A673 (cell line): ENCODE measurements at regions not wholly inside any gene's neighbourhood (a gene's known extent, or its start where the extent isn't known, plus 50 kb on each side); places are given as distances from the start of the nearest gene placed in this dataset.

ENCODE experiments used
- BruUV-seq: library from RNA; stranded (reverse); fragments of 400-500 nt; replicated peaks from 2 replicates; lab custom pipeline; 2021; lab: Mats Ljungman, UMichigan
- CTCF ChIA-PET: fragments of 300-600 bp; sonication (Branson Sonifier 250); formaldehyde crosslinking; loops from one replicate; lab custom pipeline; 2022; ENCODE audit warnings: antibody characterized with exemption; lab: Charles Lee
- POLR2A ChIA-PET: fragments of 300-600 bp; sonication (Branson Sonifier 250); formaldehyde crosslinking; loops from one replicate; lab custom pipeline; 2022; ENCODE audit warnings: antibody characterized with exemption; ENCODE audit not compliant: low non-redundant PET; lab: Charles Lee
- DNase-seq: peaks from one replicate; pipeline ENCODE4 v3.0.0-alpha.2; 2015; ENCODE audit warnings: low spot score
- H3K27ac ChIP-seq: fragments of 200-600 bp; sonication (generic); 2 replicates; pipeline ENCODE4 v1.5.1; 2016; ENCODE audit warnings: mixed run types, low read depth, mild to moderate bottlenecking, mixed read lengths, antibody characterized with exemption, low read length; ENCODE audit not compliant: poor library complexity, severe bottlenecking
- H3K27me3 ChIP-seq: fragments of 200-600 bp; sonication (generic); replicated peaks from 2 replicates; pipeline ENCODE4 v1.6.1; 2017; ENCODE audit warnings: mixed run types, low read depth, mild to moderate bottlenecking, mixed read lengths, antibody characterized with exemption, low read length; ENCODE audit not compliant: insufficient read depth, poor library complexity
- H3K36me3 ChIP-seq: fragments of 200-600 bp; sonication (generic); 2 replicates; pipeline ENCODE4 v1.6.1; 2016; ENCODE audit warnings: mixed run types, mild to moderate bottlenecking, mixed read lengths, antibody characterized with exemption, low read length; ENCODE audit not compliant: insufficient read depth, poor library complexity, severe bottlenecking
- H3K4me1 ChIP-seq: fragments of 200-600 bp; sonication (generic); 2 replicates; pipeline ENCODE4 v1.6.1; 2017; ENCODE audit warnings: mixed run types, mild to moderate bottlenecking, mixed read lengths, antibody characterized with exemption, low read length; ENCODE audit not compliant: insufficient read depth, poor library complexity, severe bottlenecking
- H3K4me3 ChIP-seq: fragments of 200-600 bp; sonication (generic); 2 replicates; pipeline ENCODE4 v1.5.1; 2016; ENCODE audit warnings: low read depth, mixed run types, mild to moderate bottlenecking, mixed read lengths, low read length; ENCODE audit not compliant: poor library complexity, severe bottlenecking
- H3K9me3 ChIP-seq: fragments of 200-600 bp; sonication (generic); 2 replicates; pipeline ENCODE4 v1.6.1; 2016; ENCODE audit warnings: mixed run types, low read depth, mild to moderate bottlenecking, mixed read lengths, antibody characterized with exemption, low read length; ENCODE audit not compliant: poor library complexity, severe bottlenecking
- CTCF ChIP-seq: fragments of 300-800, 200-600 bp; sonication (generic); conservative IDR thresholded peaks from 2 replicates; pipeline ENCODE4 v1.5.1; 2017; ENCODE audit warnings: low read depth, mild to moderate bottlenecking, antibody characterized with exemption, low read length, moderate library complexity, mixed read lengths
- EZH2 ChIP-seq: fragments of 200-600 bp; sonication (generic); IDR thresholded peaks from 2 replicates; pipeline ENCODE4 v1.6.1; 2017; ENCODE audit warnings: borderline replicate concordance, low read depth, mild to moderate bottlenecking, mixed read lengths, antibody characterized with exemption, low read length; ENCODE audit not compliant: poor library complexity, severe bottlenecking
- intact Hi-C: fragments of 100-400 bp; cut with micrococcal nuclease; formaldehyde crosslinking; loops from one replicate; pipeline ENCODE4 v1.10.0; 2022; ENCODE audit not compliant: unreplicated experiment

DNA sequence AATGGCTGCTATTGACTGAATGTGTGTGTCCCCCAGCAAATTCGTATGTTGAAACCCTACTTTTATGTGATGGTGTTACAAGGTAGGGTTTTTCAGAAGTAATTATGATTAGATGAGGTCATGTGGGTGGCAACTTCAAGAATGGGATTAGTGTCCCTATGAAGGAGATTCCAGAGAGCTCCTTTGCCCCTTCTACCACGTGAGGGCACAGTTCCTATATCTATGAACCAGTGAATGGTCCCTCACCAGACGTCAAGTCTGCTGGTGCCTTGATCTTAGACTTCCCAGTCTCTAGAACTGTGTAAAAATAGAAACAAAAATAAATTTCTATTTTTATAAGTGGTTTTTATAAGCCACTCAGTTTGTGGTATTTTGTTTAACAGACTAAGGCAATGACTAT is 1137.6 kb upstream of the IGFBP7 start:
- ChIA-PET CTCF (no interaction called here), POLR2A (no interaction called here)
- no peaks in the 10 kb centered on the region for H3K27me3 ChIP-seq
- H3K4me1 ChIP-seq, result no peaks in the 10 kb centered on the region
- no peaks in the 10 kb centered on the region for H3K9me3 ChIP-seq
- no peak for DNase-seq
- TF ChIP-seq EZH2 (no peak), CTCF (no peak)
- no peaks in the 10 kb centered on the region for H3K36me3 ChIP-seq
- BruUV-seq, result no TSS peak
- intact Hi-C loops, result no loop called here
- H3K27ac ChIP-seq, result no peak overlapping the region
- H3K4me3 ChIP-seq, result no peak overlapping the region

DNA sequence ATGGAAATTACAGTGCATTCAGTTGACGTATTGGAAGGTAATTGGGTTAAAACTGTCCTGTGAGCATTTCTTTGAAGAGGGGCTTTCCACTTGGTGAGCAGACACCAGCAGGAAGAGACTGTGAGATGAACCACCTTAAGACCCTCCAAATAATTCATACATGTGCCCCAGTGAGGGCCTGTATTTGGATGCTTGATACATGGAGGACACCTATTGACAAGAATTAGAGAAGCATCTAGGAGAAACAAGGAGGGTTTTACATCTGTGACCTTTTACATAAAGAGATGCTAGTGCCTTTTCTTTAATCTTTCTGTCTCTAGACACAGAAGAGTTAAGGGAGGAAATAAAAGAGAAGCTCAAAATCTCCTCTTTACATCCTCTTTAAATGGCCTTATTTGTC is 1115.3 kb upstream of the IGFBP7 start:
- no peak overlapping the region for H3K27ac ChIP-seq
- H3K36me3 ChIP-seq, result no peaks in the 10 kb centered on the region
- intact Hi-C loops, result no loop called here
- ChIA-PET CTCF (no interaction called here), POLR2A (no interaction called here)
- TF ChIP-seq CTCF (no peak), EZH2 (no peak)
- DNase-seq, result no peak
- H3K9me3 ChIP-seq, result peaks cover 3% of the 10 kb centered on the region
- BruUV-seq, result no TSS peak
- H3K4me1 ChIP-seq, result no peaks in the 10 kb centered on the region
- no peaks in the 10 kb centered on the region for H3K27me3 ChIP-seq
- H3K4me3 ChIP-seq, result no peak overlapping the region

DNA sequence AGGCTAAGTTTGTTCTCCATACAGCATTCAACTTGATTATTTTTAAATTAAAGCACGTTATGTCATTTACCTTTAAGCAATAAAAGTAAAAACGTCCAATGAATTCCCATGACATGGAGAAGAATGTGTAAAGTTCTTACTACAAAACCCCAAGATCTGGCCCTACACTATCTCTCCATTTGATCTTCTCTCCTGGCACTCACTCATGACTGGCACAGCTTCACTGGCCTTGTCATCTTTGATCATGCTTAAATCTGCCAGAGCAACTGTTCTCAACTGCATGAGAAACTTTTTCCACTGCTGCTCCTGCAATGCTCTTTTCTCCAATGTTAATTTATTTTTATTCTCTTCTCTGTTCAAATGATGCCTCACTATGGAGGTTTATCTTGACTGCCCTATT is 1109.0 kb upstream of the IGFBP7 start:
- CTCF ChIA-PET, result no interaction called here
- H3K36me3 ChIP-seq, result no peaks in the 10 kb centered on the region
- TF ChIP-seq EZH2 (no peak), CTCF (no peak)
- H3K27ac ChIP-seq, result no peak overlapping the region
- no peaks in the 10 kb centered on the region for H3K27me3 ChIP-seq
- intact Hi-C loops, result no loop called here
- POLR2A ChIA-PET, result no interaction called here
- no peaks in the 10 kb centered on the region for H3K9me3 ChIP-seq
- H3K4me3 ChIP-seq, result no peak overlapping the region
- DNase-seq, result no peak
- H3K4me1 ChIP-seq, result no peaks in the 10 kb centered on the region
- no TSS peak for BruUV-seq
